Ureter (tissue), 1 donor: ENCODE measurements at regions not wholly inside any gene's neighbourhood (a gene's known extent, or its start where the extent isn't known, plus 50 kb on each side); places are given as distances from the start of the nearest gene placed in this dataset.

Source experiments
- DNase-seq: peaks from one replicate; pipeline ENCODE4 v3.0.0-alpha.2; 2020; ENCODE audit warnings: low spot score
- donor health status: DM: yes; HTN: yes; CAD: no.

GRCh38 chr3:72141264-72141663, 356.3 kb upstream of the PROK2 start:
- no peak for DNase-seq

DNA sequence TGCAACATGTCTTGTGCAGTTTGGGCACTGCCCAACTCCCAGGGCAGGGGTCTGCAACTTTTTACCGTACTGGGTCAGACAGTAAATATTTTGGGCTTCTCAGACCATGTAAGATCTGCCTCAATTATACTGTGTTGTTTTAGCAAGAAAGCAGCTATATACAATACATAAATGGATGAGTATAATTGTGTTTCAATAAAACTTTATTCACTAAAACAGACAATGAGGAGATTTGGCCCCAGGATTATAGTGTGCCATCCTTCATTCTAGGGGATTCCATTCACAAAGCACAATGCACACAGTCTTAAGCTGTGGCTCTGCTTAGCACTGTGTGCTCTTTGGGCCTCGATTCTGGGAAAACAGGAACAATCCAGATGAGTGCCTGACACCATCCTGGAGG, 354.4 kb upstream of the PROK2 start:
- no peak for DNase-seq

- DNase-seq = no peak
Measured at GRCh38 chr3:72137865-72138861, 353.2 kb upstream of the PROK2 start.

DNA sequence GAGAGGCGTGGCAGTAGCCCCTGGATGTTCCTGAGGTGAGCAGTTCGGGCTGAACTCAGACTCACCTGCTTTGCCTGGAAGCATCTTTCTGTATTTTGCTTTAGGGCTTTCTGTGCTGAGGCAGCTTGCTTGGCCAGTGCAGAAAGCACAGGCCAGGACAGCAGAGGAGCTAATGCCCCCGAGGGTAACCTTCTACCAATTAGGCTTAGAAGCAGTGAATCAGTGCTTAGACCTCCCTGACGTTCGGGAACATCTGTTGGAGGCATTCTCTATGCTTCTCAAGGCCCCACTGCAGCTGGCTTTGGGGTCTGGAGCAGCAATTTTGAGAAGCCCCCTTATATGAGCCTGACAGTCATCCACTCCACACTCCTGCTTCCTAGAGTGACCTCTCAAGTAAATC, 350.7 kb upstream of the PROK2 start:
- DNase-seq = no peak

- DNase-seq = no peak
Measured at GRCh38 chr3:72134989-72135451, 350.1 kb upstream of the PROK2 start.

GRCh38 chr3:72133329-72134011, 348.5 kb upstream of the PROK2 start:
- no peak for DNase-seq

- DNase-seq = no peak
Measured at GRCh38 chr3:72131899-72132298, 347.0 kb upstream of the PROK2 start.

DNA sequence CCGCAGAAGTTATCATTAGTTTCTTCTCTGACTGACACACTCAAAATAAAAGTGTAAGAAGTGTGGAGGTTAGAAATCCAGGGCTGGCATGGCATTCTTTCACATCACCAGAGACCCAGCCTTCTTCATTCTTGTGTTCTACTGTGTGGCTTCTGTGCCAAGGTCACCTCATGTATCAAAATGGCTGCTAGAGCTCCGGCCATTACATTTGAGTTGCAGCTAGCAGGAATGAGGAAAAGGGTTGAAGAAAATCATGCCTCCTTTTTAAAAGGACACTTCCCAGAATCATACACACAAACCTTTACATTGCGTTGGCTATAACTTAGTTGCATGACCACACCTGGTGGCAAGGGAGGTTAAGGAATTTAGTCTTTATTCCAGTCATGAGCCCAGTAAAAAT, 345.6 kb upstream of the PROK2 start:
- no peak for DNase-seq

- DNase-seq = no peak
Measured at GRCh38 chr3:72129501-72130094, 344.6 kb upstream of the PROK2 start.

DNA sequence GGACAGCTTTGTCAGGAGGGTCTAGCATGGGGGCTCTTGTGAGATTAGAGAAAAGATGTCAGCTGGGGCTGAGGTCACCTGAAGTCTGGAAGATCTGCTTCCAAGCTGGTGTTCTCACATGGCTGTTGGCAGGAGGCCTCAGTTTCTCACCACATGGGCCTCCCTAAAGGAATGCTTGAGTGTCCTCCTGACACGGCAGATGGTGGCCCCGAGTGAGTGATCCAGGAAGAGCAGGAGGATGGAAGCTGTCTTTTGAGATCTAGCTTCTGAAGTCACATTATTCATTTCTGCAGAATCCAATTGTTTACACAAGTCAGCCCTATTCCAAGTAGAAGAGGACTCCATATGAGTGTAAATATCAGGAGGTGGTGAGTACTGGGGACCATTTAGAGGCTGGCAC, 344.0 kb upstream of the PROK2 start:
- DNase-seq = no peak

- no peak for DNase-seq
Measured at GRCh38 chr3:72127844-72128243, 342.9 kb upstream of the PROK2 start.

- no peak for DNase-seq
Measured at GRCh38 chr3:72127224-72127612, 342.3 kb upstream of the PROK2 start.

GRCh38 chr3:72126441-72127223, 341.7 kb upstream of the PROK2 start:
- no peak for DNase-seq

DNA sequence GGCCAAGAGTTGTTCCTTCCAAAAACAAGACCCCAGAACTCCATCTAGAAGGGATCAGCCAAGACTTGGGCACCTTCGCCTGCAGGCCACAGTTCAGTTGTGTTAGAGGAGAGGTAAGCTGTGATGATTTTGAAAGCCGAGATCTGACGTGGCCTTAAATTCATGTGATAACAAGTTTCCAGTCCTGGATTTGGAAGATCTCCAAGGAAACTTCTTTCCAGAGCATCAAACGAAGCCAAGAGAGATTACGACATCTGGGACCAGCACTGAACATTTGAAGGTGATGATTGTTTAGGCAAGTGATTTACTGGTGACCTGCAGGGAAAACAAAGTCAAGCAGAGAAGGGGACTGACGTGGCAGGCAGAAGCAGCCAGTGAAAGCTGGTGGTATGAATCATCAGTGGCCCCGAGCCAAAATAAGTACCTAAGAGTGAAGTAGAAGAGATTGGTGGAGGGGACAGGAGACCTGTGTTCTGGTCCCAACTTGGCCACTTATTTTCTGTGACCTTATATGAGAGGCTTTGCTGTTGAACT, 339.0 kb upstream of the PROK2 start:
- peak; percentile 86 for DNase-seq

DNA sequence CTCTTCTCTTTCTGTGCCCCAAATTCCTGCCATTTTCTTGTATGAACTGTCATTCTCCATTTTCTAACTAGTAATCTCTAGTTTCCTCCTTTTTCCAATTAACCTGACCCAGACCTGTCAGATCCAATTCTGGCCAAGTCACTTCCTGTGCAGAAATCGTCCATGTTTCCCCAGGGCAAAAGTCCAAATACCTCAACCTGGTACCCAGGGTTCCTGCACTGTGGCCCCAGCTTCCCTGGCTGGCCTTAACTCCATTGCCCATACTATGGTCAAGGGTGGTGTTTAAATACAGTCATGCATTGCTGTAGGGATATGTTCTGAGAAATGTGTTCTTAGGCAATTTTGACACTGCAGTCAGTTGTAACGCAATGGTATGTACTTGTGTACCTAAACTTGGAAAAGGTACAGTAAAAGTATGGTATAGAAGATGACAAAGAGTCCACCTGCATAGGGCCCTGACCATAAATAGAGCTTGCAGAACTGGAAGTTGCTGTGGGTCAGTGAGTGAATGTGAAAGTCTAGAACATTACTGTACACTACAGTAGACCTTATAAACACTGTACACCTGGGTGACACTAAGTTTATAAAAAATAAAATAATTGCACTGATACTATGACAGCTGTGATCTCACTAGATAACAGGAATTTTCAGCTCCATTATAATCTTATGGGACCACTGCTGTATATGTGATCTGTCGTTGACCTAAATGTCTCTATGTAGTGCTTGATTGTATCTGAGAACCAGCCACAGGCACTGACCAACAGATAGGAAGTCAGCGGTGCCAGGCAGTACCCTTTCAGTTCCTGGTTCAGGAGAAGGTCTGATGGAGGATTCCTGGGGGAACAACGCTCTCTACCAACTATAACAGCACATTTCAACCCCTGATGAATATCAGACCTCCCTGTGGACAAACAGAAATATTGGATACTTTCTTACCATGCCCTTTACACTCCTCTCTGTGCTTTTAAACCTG, 336.1 kb upstream of the PROK2 start:
- DNase-seq = no peak

DNA sequence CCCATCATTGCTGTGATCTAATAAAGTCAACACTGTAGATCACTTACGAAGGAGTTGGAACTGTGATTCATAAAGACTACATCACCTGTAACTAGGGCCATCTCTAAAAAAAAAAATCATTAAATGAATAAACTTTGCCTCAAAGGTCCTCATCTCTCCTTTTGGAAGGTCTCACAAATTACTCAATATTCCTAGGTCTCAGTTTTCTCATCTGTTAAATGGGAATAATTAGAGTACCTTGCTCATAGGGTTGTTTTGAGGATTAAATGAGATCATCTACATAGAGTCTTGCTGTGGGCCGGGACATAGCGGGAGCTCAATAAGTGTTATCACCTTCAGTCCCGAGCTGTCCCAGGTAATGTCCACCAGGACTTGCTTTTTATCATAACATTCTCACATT, 335.1 kb upstream of the PROK2 start:
- no peak for DNase-seq

GRCh38 chr3:72118628-72119027, 333.7 kb upstream of the PROK2 start:
- no peak for DNase-seq

GRCh38 chr3:72116226-72116625, 331.3 kb upstream of the PROK2 start:
- DNase-seq = no peak

DNA sequence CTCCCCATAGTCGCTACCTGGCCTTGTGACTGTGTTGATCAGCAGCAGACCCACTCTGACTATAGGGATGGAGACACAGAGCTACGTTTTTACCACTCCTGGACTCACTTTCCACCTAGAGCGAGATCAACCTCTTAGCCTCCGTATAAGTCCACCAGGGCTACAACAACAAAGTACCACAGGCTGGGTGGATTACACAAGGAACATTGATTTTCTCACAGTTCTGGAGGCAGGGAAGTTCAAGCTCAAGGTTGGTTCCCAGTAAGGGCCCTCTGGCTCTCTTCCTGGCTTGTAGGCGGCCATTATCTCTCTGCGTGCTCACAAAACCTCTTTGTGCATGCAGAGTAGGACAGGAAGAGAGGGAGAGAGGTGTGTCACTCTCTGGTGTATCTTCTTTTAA, 330.4 kb upstream of the PROK2 start:
- no peak for DNase-seq

DNA sequence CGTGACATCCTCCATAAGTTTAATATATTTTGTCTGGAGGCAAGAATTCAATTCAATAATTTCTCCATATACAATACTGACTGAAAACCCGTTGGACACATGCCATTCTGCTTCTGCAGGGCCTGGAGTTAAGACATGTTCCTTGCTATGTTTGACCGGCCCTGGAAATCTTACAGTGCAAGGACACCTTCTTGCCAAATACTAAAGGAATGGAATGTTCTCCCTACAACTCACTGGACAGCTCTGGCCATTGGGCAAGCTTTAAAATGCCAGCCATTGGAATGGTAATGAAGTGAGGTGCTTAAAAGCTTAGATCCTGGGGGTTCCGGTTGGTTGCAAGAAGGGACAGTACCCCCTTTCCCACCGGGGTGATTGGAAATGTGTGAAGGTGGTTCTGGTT, 329.8 kb upstream of the PROK2 start:
- no peak for DNase-seq
